ENCODE measurements at regions not wholly inside any gene's neighbourhood (a gene's known extent, or its start where the extent isn't known, plus 50 kb on each side); places are given as distances from the start of the nearest gene placed in this dataset.

DNA sequence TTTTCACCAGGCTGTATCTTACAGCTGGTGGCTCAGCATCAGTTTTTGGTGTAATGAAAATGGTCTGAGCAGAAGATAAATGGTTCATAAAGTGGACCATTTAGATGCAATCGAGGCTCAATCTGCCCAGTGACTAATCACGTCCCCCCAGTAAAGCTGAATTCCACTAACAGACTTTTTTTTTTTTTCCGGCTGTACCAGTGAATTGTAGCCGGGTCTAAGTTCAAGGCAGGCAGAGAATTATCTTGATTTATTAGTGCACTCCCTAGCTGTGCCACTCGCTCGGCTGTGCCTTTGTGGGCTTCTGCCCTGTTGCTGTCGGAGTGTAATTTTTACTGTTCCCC, 215.1 kb upstream of the POU3F3 start:
- 91% methylated on average over 7 of the region's 7 CpGs; no CpG with 5 or more reads in 1 of the 2 experiments for WGBS, 2 experiments (ENCODE audit: extremely low coverage in 1 of 2, insufficient coverage in 1 of 2, insufficient read length in 1 of 2, insufficient replicate concordance in 2 of 2, low coverage in 1 of 2, low lambda C conversion rate in 2 of 2, missing lambda C conversion rate in 1 of 2)
- ChIA-PET CTCF (ENCODE audit: partially characterized antibody) (interaction anchor here (0.6 kb wide), 2 partner anchors 152 to 523 kb away, joined by 3 read pairs; no protein-coding TSS in a partner anchor), POLR2A (ENCODE audit: partially characterized antibody) (no interaction called here)
- Histone ChIP-seq H3K4me2 (ENCODE audit: insufficient read depth in 1 of 2, low read depth in 2 of 2, low read length in 2 of 2) (no peak overlapping the region), H2BK15ac (ENCODE audit: low read length) (no peak overlapping the region), H2AK5ac (ENCODE audit: low read depth, low read length) (no peak overlapping the region), H2AFZ (ENCODE audit: low read length) (no peak overlapping the region), H4K5ac (ENCODE audit: insufficient read length, low read depth, low read length) (no peak overlapping the region), H3K18ac (ENCODE audit: extremely low read depth, low read length) (no peak overlapping the region), H3K79me1 (ENCODE audit: low read depth, low read length) (no peaks in the 10 kb centered on the region), H3K27ac (ENCODE audit: low read depth, low read length) (no peak overlapping the region), H3K79me2 (ENCODE audit: control insufficient read depth in 1 of 2, insufficient read depth in 2 of 2, low read length in 2 of 2) (no peaks in the 10 kb centered on the region), H3K14ac (ENCODE audit: insufficient read length) (no peak overlapping the region), H4K8ac (ENCODE audit: extremely low read depth, insufficient read depth, low read length) (no peak overlapping the region; the same call in 1 of the 2 replicates), H2BK12ac (ENCODE audit: low read depth, low read length) (no peak overlapping the region), H4K91ac (replicated peaks; ENCODE audit: insufficient read length, low read length) (no peak overlapping the region), H3K36me3 (ENCODE audit: control insufficient read depth in 2 of 4, insufficient read depth in 4 of 4, low read length in 3 of 4) (no peaks in the 10 kb centered on the region), H3K4ac (replicated peaks; ENCODE audit: insufficient read length, low read depth, low read length) (no peak overlapping the region), H4K20me1 (replicated peaks in 1 of 2; ENCODE audit: control insufficient read depth in 1 of 2, insufficient read depth in 2 of 2, low read length in 2 of 2) (no peaks in the 10 kb centered on the region), H3K9me3 (ENCODE audit: insufficient read depth in 2 of 2, low read depth in 1 of 2, low read length in 1 of 2) (no peaks in the 10 kb centered on the region), H2BK20ac (ENCODE audit: low read length) (no peak overlapping the region), H3K27me3 (replicated peaks in 1 of 4; ENCODE audit: control insufficient read depth in 3 of 4, extremely low read depth in 1 of 4, insufficient read depth in 3 of 4, low read length in 3 of 4) (no peaks in the 10 kb centered on the region), H2BK120ac (replicated peaks; ENCODE audit: low read depth, low read length) (no peak overlapping the region), H3K23me2 (ENCODE audit: low read depth, low read length) (no peaks in the 10 kb centered on the region), H2BK5ac (ENCODE audit: low read depth, low read length) (no peak overlapping the region), H3K9ac (replicated peaks in 1 of 4; ENCODE audit: extremely low read depth in 1 of 4, low read depth in 3 of 4, low read length in 3 of 4) (no peak overlapping the region), H3K4me1 (replicated peaks in 1 of 4; ENCODE audit: control insufficient read depth in 3 of 4, insufficient read depth in 4 of 4, low read length in 3 of 4) (no peaks in the 10 kb centered on the region), H3K4me3 (ENCODE audit: extremely low read depth in 1 of 4, insufficient read depth in 2 of 4, low read depth in 3 of 4, low read length in 4 of 4) (no peak overlapping the region), H3K56ac (replicated peaks; ENCODE audit: insufficient read length, low read depth, low read length) (no peak overlapping the region), H3K23ac (ENCODE audit: insufficient read length) (no peak overlapping the region)
- DNase-seq (ENCODE audit: low read depth in 1 of 2, low spot score in 2 of 2), result no peak
- no peak for FAIRE-seq
- TF ChIP-seq ZNF274 (IDR thresholded peaks at IDR 0.05; ENCODE audit: borderline replicate concordance, extremely low read depth, low read length) (no peak), CREB1 (IDR thresholded peaks at IDR 0.05) (no peak), GABPA (IDR thresholded peaks at IDR 0.05; ENCODE audit: borderline replicate concordance, insufficient read depth, low read length) (no peak), SIRT6 (IDR thresholded peaks at IDR 0.05; ENCODE audit: low read length) (no peak), KDM1A (IDR thresholded peaks at IDR 0.05; ENCODE audit: borderline replicate concordance, low read length) (no peak), TAF1 (IDR thresholded peaks at IDR 0.05; ENCODE audit: low read depth, low read length) (no peak), CTBP2 (IDR thresholded peaks at IDR 0.05; ENCODE audit: borderline replicate concordance, insufficient read depth, insufficient read length, low read length) (no peak), CBX8 (IDR thresholded peaks at IDR 0.05; ENCODE audit: borderline replicate concordance, low read depth, low read length) (no peak), SIX5 (IDR thresholded peaks at IDR 0.05; ENCODE audit: low read depth, low read length) (no peak), RFX5 (IDR thresholded peaks at IDR 0.05; ENCODE audit: borderline replicate concordance, low read depth, low read length) (no peak), YY1 (IDR thresholded peaks at IDR 0.05; ENCODE audit: low read depth, low read length) (no peak), FOSL1 (IDR thresholded peaks at IDR 0.05; ENCODE audit: insufficient read depth, low read depth, low read length) (no peak), RNF2 (IDR thresholded peaks at IDR 0.05; ENCODE audit: borderline replicate concordance, low read depth, low read length, missing control alignments, poor library complexity, severe bottlenecking) (no peak), RXRA (IDR thresholded peaks at IDR 0.05; ENCODE audit: insufficient read depth, low read depth, low read length) (no peak), TEAD4 (IDR thresholded peaks at IDR 0.05; ENCODE audit: low read depth, low read length) (no peak)
- TF ChIP-seq, protein P1, sequence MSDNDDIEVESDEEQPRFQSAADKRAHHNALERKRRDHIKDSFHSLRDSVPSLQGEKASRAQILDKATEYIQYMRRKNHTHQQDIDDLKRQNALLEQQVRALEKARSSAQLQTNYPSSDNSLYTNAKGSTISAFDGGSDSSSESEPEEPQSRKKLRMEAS (IDR thresholded peaks at IDR 0.05), result no peak

Data from H1 (cell line).